Stomach (tissue), 8 donors: ENCODE measurements at regions not wholly inside any gene's neighbourhood (a gene's known extent, or its start where the extent isn't known, plus 50 kb on each side); places are given as distances from the start of the nearest gene placed in this dataset.
"Not testable (repeated sequence)": the region's sequence is repeated elsewhere in the genome, so short reads cannot be mapped to it uniquely, and the experiment has no call there.

Experiments
- DNase-seq, 2 donors: peaks; one replicate each; pipeline versions ENCODE4 v3.0.0 to v3.0.0-alpha.2; 2013 to 2019
- H3K27ac ChIP-seq, 5 donors: fragments of 200-600 bp in 4 of 5; sonication (generic) in 4 of 5; one replicate each; pipeline ENCODE4 v1.5.1; 2013 to 2019; ENCODE audit warnings: mild to moderate bottlenecking in 1 of 5, moderate library complexity in 1 of 5
- H3K27me3 ChIP-seq, 3 donors: fragments of 200-600 bp; sonication (generic); one replicate each; pipeline ENCODE4 v1.5.1; 2017 to 2019; ENCODE audit warnings: mixed run types in 1 of 3
- H3K36me3 ChIP-seq, 4 donors: fragments of 200-600 bp; sonication (generic); 1 replicate in 3 of 4; 2 replicates in 1 of 4; pipeline ENCODE4 v1.5.1; 2016 to 2019
- H3K4me1 ChIP-seq, 4 donors: fragments of 200-600 bp; sonication (generic); one replicate each; pipeline ENCODE4 v1.5.1; 2016 to 2019
- H3K4me3 ChIP-seq, 4 donors: fragments of 200-600 bp; sonication (generic) in 3 of 4; one replicate each; pipeline ENCODE4 v1.5.1; 2016 to 2019; ENCODE audit warnings: mild to moderate bottlenecking in 1 of 4
- H3K9me3 ChIP-seq, 4 donors: fragments of 200-600 bp; sonication (generic); one replicate each; pipeline ENCODE4 v1.5.1; 2016 to 2019
- CTCF ChIP-seq, 7 experiments: fragments of 450-650 bp in 4 of 7; fragments of 200-600 bp in 3 of 7; sonication (generic) in 3 of 7; IDR thresholded peaks; one replicate each; pipeline ENCODE4 v1.5.1; 2016 to 2019; ENCODE audit warnings: antibody characterized with exemption in 7 of 7, control low read depth in 2 of 7, mild to moderate bottlenecking in 1 of 7
- EP300 ChIP-seq: sonication (generic); formaldehyde crosslinking; IDR thresholded peaks from one replicate; pipeline ENCODE4 v1.6.1; 2017; ENCODE audit warnings: antibody characterized with exemption
- POLR2A ChIP-seq, 4 donors: fragments of 450-650 bp; IDR thresholded peaks; one replicate each; pipeline ENCODE4 v1.6.1; 2016; ENCODE audit warnings: antibody characterized with exemption in 4 of 4, control low read depth in 2 of 4, mild to moderate bottlenecking in 1 of 4, moderate library complexity in 1 of 4
- POLR2AphosphoS5 ChIP-seq, 3 donors: sonication (generic); formaldehyde crosslinking; IDR thresholded peaks; one replicate each; pipeline ENCODE4 v1.6.1; 2016; ENCODE audit warnings: antibody characterized with exemption in 3 of 3
- WGBS, 5 donors: extraction: QIAGEN DNeasy Blood & Tissue Kit in 3 of 5; methylation state at CpG; one replicate each; pipeline versions ENCODE4 v1.1.5 to v1.1.7; 2013 to 2018; 5-methylcytosine and 5-hydroxymethylcytosine counted together
- intact Hi-C: fragments of 100-400 bp; cut with DNase I; formaldehyde crosslinking; loops from one replicate; pipeline ENCODE4 v1.15.1; 2023; ENCODE audit warnings: low total_unique reads
- donor health status: healthy with polysubstance abuse.
- donor health status: Bipolar disorder and iron deficiency.
- donor health status: healthy.

GRCh38 chr3:157588386-157589060 is 85.3 kb upstream of the VEPH1 start:
- no peak for TF ChIP-seq EP300
- TF ChIP-seq POLR2A (IDR thresholded peaks at IDR 0.05) = no peak
- TF ChIP-seq CTCF (IDR thresholded peaks at IDR 0.05) = no peak
- TF ChIP-seq POLR2AphosphoS5 (IDR thresholded peaks at IDR 0.05) = no peak
- intact Hi-C loops = no loop called here
- no peaks in the 10 kb centered on the region for H3K27me3 ChIP-seq
- no peak overlapping the region for H3K27ac ChIP-seq
- H3K4me1 ChIP-seq = no peaks in the 10 kb centered on the region
- DNase-seq = no peak
- no peak overlapping the region for H3K4me3 ChIP-seq
- H3K9me3 ChIP-seq = no peaks in the 10 kb centered on the region
- H3K36me3 ChIP-seq = no peaks in the 10 kb centered on the region

- no peak for DNase-seq
- intact Hi-C loops = no loop called here
- no peak for TF ChIP-seq POLR2A (IDR thresholded peaks at IDR 0.05)
- TF ChIP-seq EP300 = no peak
- TF ChIP-seq CTCF (IDR thresholded peaks at IDR 0.05) = no peak
- no peak for TF ChIP-seq POLR2AphosphoS5 (IDR thresholded peaks at IDR 0.05)
- H3K36me3 ChIP-seq = no peaks in the 10 kb centered on the region
- no peak overlapping the region for H3K4me3 ChIP-seq
- H3K27me3 ChIP-seq = no peaks in the 10 kb centered on the region
- no peak overlapping the region for H3K27ac ChIP-seq
- H3K9me3 ChIP-seq = no peaks in the 10 kb centered on the region
- WGBS, 5 donors = 62 to 78% (median 74%) methylated on average over 4 to 5 of the region's 5 CpGs
- H3K4me1 ChIP-seq = peaks cover 0 to 12% (median 0%) of the 10 kb centered on the region in 4 donors
These were observed 83.1 kb upstream of the VEPH1 start for GRCh38 chr3:157586293-157586692.

GRCh38 chr3:157585386-157585785 is 82.2 kb upstream of the VEPH1 start:
- DNase-seq = peak in 1 of 2 donors; percentile 60
- WGBS, 5 donors = 58 to 76% (median 72%) methylated on average over 12 of the region's 12 CpGs
- H3K4me1 ChIP-seq = peaks cover 0 to 12% (median 0%) of the 10 kb centered on the region in 4 donors
- no peak overlapping the region for H3K27ac ChIP-seq
- H3K4me3 ChIP-seq = no peak overlapping the region
- H3K9me3 ChIP-seq = no peaks in the 10 kb centered on the region
- no peaks in the 10 kb centered on the region for H3K27me3 ChIP-seq
- no peaks in the 10 kb centered on the region for H3K36me3 ChIP-seq
- TF ChIP-seq EP300 = no peak
- TF ChIP-seq POLR2AphosphoS5 (IDR thresholded peaks at IDR 0.05) = no peak
- no peak for TF ChIP-seq CTCF (IDR thresholded peaks at IDR 0.05)
- TF ChIP-seq POLR2A (IDR thresholded peaks at IDR 0.05) = no peak
- intact Hi-C loops = no loop called here

GRCh38 chr3:157582637-157582973 is 79.4 kb upstream of the VEPH1 start:
- TF ChIP-seq POLR2A (IDR thresholded peaks at IDR 0.05) (no peak), POLR2AphosphoS5 (IDR thresholded peaks at IDR 0.05) (no peak), EP300 (no peak)
- intact Hi-C loops = no loop called here
- Histone ChIP-seq H3K36me3 (no peaks in the 10 kb centered on the region), H3K9me3 (no peaks in the 10 kb centered on the region), H3K4me1 (peaks cover 0 to 12% (median 0%) of the 10 kb centered on the region in 4 donors), H3K27ac (peak overlapping the region in 2 of 5 donors; percentile 28 to 47), H3K27me3 (no peaks in the 10 kb centered on the region), H3K4me3 (no peak overlapping the region)
- WGBS, 5 donors = 51 to 75% (median 67%) methylated on average over 3 of the region's 3 CpGs
- no peak for DNase-seq

- DNase-seq, H3K36me3 ChIP-seq, H3K27me3 ChIP-seq, H3K4me3 ChIP-seq, H3K9me3 ChIP-seq, intact Hi-C loops: not testable (repeated sequence)
- Histone ChIP-seq H3K27ac (peak overlapping the region in 1 of 5 donors; percentile 28), H3K4me1 (peaks cover 0 to 12% (median 0%) of the 10 kb centered on the region in 4 donors)
- WGBS, 5 donors = 52 to 67% (median 61%) methylated on average over 12 to 13 of the region's 13 CpGs
These were observed 78.9 kb upstream of the VEPH1 start for GRCh38 chr3:157581956-157582636.
